Type B pancreatic cell (in vitro differentiated cells): ENCODE measurements at regions not wholly inside any gene's neighbourhood (a gene's known extent, or its start where the extent isn't known, plus 50 kb on each side); places are given as distances from the start of the nearest gene placed in this dataset.

Experiments
- DNase-seq: peaks from one replicate; pipeline ENCODE4 v3.0.0; 2021; ENCODE audit warnings: mixed read lengths; ENCODE audit not compliant: unreplicated experiment; ENCODE audit errors: extremely low spot score
- H3K27ac Mint-ChIP-seq: 2 replicates; pipeline ENCODE4 v1.8.0; 2021; ENCODE audit warnings: mild to moderate bottlenecking, mixed read lengths
- H3K27me3 Mint-ChIP-seq: 2 replicates; pipeline ENCODE4 v1.8.0; 2021; ENCODE audit warnings: mixed read lengths
- H3K36me3 Mint-ChIP-seq: 2 replicates; pipeline ENCODE4 v1.8.0; 2021; ENCODE audit warnings: mixed read lengths
- H3K4me1 Mint-ChIP-seq: one replicate; pipeline ENCODE4 v1.8.0; 2021; ENCODE audit warnings: mixed read lengths; ENCODE audit not compliant: unreplicated experiment
- H3K4me3 Mint-ChIP-seq: 2 replicates; pipeline ENCODE4 v1.8.0; 2021; ENCODE audit warnings: mild to moderate bottlenecking, mixed read lengths
- H3K9me3 Mint-ChIP-seq: 2 replicates; pipeline ENCODE4 v1.8.0; 2021; ENCODE audit warnings: mixed read lengths
- CTCF ChIP-seq: fragments of 200-600 bp; sonication (generic); conservative IDR thresholded peaks from 2 replicates; pipeline ENCODE4 v1.5.0; 2021; ENCODE audit warnings: antibody characterized with exemption, mild to moderate bottlenecking

DNA sequence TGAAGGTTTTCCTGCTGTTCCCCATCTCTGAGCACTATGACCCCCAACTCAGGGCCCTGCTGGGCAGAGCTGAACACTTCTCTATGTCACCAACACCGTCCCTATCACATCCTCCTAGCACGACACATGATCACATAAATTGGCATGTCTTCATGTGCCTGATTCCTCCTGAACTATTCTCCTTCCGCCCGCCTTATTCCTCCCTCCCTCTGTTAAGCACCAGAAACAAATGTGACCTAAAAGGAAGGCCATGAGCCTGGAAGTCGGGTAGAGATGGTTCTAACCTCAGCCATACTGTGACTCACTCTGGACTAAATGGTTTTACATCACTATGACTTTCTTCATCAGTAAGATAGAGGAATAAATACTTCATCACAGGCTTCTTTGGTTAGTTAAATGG, 80.8 kb upstream of the DYNLRB2 start:
- H3K4me3 Mint-ChIP-seq = no peak overlapping the region
- H3K27ac Mint-ChIP-seq = no peak overlapping the region
- H3K27me3 Mint-ChIP-seq = peaks cover 40% of the 10 kb centered on the region

DNA sequence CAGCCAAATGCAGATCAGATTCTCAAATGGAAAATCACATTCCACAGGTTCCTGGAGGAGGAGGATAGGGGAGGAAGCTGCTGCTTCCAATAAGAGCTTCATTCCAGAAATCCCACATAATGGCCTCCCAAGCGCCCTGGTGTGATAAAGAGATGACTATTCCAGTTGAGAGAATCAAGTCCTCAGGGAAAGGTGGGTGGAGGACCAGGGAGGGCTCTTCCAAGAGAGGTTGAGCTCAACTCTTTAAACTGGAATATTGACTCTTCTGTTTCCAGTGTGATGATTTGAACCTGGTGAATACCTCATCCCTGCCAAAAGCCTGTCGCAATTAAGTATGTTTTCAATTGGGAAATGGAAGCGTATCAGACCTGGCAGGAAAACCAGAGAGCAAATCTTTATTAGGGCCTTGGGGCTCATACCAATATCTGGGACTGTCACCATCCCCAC, 81.4 kb upstream of the DYNLRB2 start:
- Mint-ChIP-seq H3K27ac (no peak overlapping the region), H3K4me3 (no peak overlapping the region), H3K27me3 (peaks cover 35% of the 10 kb centered on the region), H3K9me3 (no peaks in the 10 kb centered on the region), H3K4me1 (no peaks in the 10 kb centered on the region), H3K36me3 (no peaks in the 10 kb centered on the region)
- DNase-seq = no peak
- TF ChIP-seq CTCF = no peak

More for the DNA sequence above, 80.8 kb upstream of the DYNLRB2 start:
- no peak for TF ChIP-seq CTCF
- Mint-ChIP-seq H3K36me3 (no peaks in the 10 kb centered on the region), H3K4me1 (no peaks in the 10 kb centered on the region), H3K9me3 (no peaks in the 10 kb centered on the region)
- no peak for DNase-seq

GRCh38 chr16:80457871-80458270, 82.9 kb upstream of the DYNLRB2 start:
- H3K27me3 Mint-ChIP-seq = peaks cover 28% of the 10 kb centered on the region
- H3K27ac Mint-ChIP-seq = no peak overlapping the region

GRCh38 chr16:80454802-80455201, 86.0 kb upstream of the DYNLRB2 start:
- Mint-ChIP-seq H3K9me3 (no peaks in the 10 kb centered on the region), H3K4me3 (no peak overlapping the region), H3K4me1 (no peaks in the 10 kb centered on the region), H3K27ac (no peak overlapping the region), H3K27me3 (peaks cover 18% of the 10 kb centered on the region), H3K36me3 (no peaks in the 10 kb centered on the region)
- no peak for TF ChIP-seq CTCF
- DNase-seq = no peak

More at GRCh38 chr16:80457871-80458270, 82.9 kb upstream of the DYNLRB2 start:
- no peak overlapping the region for H3K4me3 Mint-ChIP-seq
- TF ChIP-seq CTCF = no peak
- H3K9me3 Mint-ChIP-seq = no peaks in the 10 kb centered on the region
- H3K36me3 Mint-ChIP-seq = no peaks in the 10 kb centered on the region
- DNase-seq = no peak
- no peaks in the 10 kb centered on the region for H3K4me1 Mint-ChIP-seq

GRCh38 chr16:80449392-80449791, 91.4 kb upstream of the DYNLRB2 start:
- Mint-ChIP-seq H3K9me3 (no peaks in the 10 kb centered on the region), H3K27me3 (peaks cover 6% of the 10 kb centered on the region), H3K36me3 (no peaks in the 10 kb centered on the region), H3K4me3 (no peak overlapping the region), H3K27ac (no peak overlapping the region), H3K4me1 (no peaks in the 10 kb centered on the region)
- no peak for TF ChIP-seq CTCF
- no peak for DNase-seq

DNA sequence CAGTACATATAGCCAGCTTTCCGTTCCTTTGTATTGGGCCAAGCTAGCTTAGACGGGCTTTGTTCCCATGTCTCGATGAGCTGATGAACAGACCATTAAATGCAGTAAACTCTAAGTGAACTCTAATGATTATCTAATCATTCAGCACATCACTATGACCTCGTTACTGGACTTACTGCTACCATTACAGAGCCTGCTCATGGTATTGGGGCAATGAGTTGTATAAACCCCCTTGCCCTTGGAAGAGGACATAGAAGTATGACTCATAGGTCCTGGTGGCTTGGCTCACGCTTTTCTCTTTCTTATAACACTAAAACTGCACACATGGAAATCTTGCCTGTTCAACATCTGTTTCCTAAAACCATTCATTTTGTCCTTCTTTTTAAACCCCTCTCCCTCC, 93.6 kb upstream of the DYNLRB2 start:
- no peaks in the 10 kb centered on the region for H3K9me3 Mint-ChIP-seq
- no peak overlapping the region for H3K27ac Mint-ChIP-seq
- no peak for TF ChIP-seq CTCF
- DNase-seq = no peak
- no peaks in the 10 kb centered on the region for H3K36me3 Mint-ChIP-seq
- H3K4me1 Mint-ChIP-seq = no peaks in the 10 kb centered on the region
- no peak overlapping the region for H3K4me3 Mint-ChIP-seq
- peaks cover 8% of the 10 kb centered on the region for H3K27me3 Mint-ChIP-seq
